Upper lobe of left lung (tissue), 4 donors: ENCODE measurements at regions not wholly inside any gene's neighbourhood (a gene's known extent, or its start where the extent isn't known, plus 50 kb on each side); places are given as distances from the start of the nearest gene placed in this dataset.

Experiments
- EP300 ChIP-seq, 4 donors: sonication (generic); formaldehyde crosslinking; IDR thresholded peaks; one replicate each; pipeline ENCODE4 v1.5.1; 2017; ENCODE audit warnings: antibody characterized with exemption in 4 of 4, control low read depth in 2 of 4
- POLR2A ChIP-seq, 4 donors: fragments of 450-650 bp; IDR thresholded peaks; one replicate each; pipeline ENCODE4 v1.5.1; 2016 to 2017; ENCODE audit warnings: antibody characterized with exemption in 4 of 4, mild to moderate bottlenecking in 2 of 4
- POLR2AphosphoS5 ChIP-seq, 2 donors: sonication (generic); formaldehyde crosslinking; IDR thresholded peaks; one replicate each; pipeline ENCODE4 v1.5.1; 2017; ENCODE audit warnings: antibody characterized with exemption in 2 of 2
- TF ChIP-seq, protein P1 (sequence below), 6 experiments: fragments of 450-650 bp in 4 of 6; fragments of 200-600 bp in 2 of 6; sonication (generic) in 2 of 6; IDR thresholded peaks; one replicate each; pipeline ENCODE4 v1.5.1; 2016 to 2019; ENCODE audit warnings: antibody characterized with exemption in 6 of 6

DNA sequence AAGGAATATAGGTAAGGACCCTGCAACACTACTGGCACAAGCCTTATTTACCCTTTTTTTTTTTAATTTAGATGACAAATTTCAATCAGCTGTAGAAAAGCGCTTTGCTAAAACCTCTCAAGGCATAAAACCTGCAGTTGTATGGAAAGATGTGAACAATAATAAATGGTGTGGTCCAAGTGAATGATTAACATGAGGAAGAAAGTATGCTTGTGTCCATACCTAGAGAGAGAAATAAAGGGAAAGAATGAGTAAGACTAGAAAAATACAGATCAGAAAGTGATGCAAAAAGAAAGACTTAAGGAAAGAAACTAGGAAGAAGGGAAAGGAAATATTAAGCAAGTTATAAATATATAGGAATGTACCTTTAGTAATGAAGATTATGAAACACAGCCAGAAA lies 119.2 kb upstream of the SCN7A start:
- TF ChIP-seq POLR2A (IDR thresholded peaks at IDR 0.05): no peak
- TF ChIP-seq, protein P1, sequence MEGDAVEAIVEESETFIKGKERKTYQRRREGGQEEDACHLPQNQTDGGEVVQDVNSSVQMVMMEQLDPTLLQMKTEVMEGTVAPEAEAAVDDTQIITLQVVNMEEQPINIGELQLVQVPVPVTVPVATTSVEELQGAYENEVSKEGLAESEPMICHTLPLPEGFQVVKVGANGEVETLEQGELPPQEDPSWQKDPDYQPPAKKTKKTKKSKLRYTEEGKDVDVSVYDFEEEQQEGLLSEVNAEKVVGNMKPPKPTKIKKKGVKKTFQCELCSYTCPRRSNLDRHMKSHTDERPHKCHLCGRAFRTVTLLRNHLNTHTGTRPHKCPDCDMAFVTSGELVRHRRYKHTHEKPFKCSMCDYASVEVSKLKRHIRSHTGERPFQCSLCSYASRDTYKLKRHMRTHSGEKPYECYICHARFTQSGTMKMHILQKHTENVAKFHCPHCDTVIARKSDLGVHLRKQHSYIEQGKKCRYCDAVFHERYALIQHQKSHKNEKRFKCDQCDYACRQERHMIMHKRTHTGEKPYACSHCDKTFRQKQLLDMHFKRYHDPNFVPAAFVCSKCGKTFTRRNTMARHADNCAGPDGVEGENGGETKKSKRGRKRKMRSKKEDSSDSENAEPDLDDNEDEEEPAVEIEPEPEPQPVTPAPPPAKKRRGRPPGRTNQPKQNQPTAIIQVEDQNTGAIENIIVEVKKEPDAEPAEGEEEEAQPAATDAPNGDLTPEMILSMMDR (IDR thresholded peaks at IDR 0.05): no peak
- TF ChIP-seq EP300 (IDR thresholded peaks at IDR 0.05): no peak
- no peak for TF ChIP-seq POLR2AphosphoS5 (IDR thresholded peaks at IDR 0.05)
